Endothelial cell of umbilical vein (primary cell): ENCODE measurements at regions not wholly inside any gene's neighbourhood (a gene's known extent, or its start where the extent isn't known, plus 50 kb on each side); places are given as distances from the start of the nearest gene placed in this dataset.

Experiments used
- BruUV-seq: library from RNA; stranded (reverse); fragments of 400-500 nt; replicated peaks from 2 replicates; lab custom pipeline; 2021; lab: Mats Ljungman, UMichigan
- CTCF ChIA-PET: fragments of 300-600, 350-600 bp; sonication (Branson Sonifier 250); formaldehyde crosslinking; loops from one replicate; lab custom pipeline; 2021; ENCODE audit warnings: antibody characterized with exemption, inconsistent platforms; lab: Charles Lee
- POLR2A ChIA-PET: fragments of 300-600, 350-600 bp; sonication (Branson Sonifier 250); formaldehyde crosslinking; loops from one replicate; lab custom pipeline; 2021; ENCODE audit warnings: antibody characterized with exemption, inconsistent platforms; lab: Charles Lee
- DNase-seq: peaks from one replicate; pipeline ENCODE4 v3.0.0-alpha.2; 2011; ENCODE audit warnings: low read depth, low spot score
- FAIRE-seq: peaks from 2 replicates; lab custom pipeline; 2011; peaks lifted over from hg19 to GRCh38; lab: Jason Lieb, UNC
- H2AFZ ChIP-seq: 2 replicates; pipeline ENCODE4 v1.6.0; 2012; ENCODE audit warnings: low read depth, low read length, control low read depth, inconsistent platforms
- H3K27ac ChIP-seq: 2 replicates; pipeline ENCODE4 v1.5.1; 2011; ENCODE audit warnings: low read depth, mild to moderate bottlenecking, control low read depth, low read length, moderate library complexity; ENCODE audit not compliant: insufficient read depth
- H3K27me3 ChIP-seq, 2 experiments: 2 replicates each; pipeline versions ENCODE4 v1.6.0 to v1.6.1; 2011; ENCODE audit warnings: low read length in 2 of 2, mixed read lengths in 1 of 2; ENCODE audit not compliant: control insufficient read depth in 2 of 2, insufficient read depth in 2 of 2
- H3K36me3 ChIP-seq, 2 experiments: 2 replicates in 1 of 2; 3 replicates in 1 of 2; pipeline ENCODE4 v1.5.1; 2011; ENCODE audit warnings: low read length in 2 of 2, mild to moderate bottlenecking in 1 of 2, moderate library complexity in 1 of 2; ENCODE audit not compliant: control insufficient read depth in 2 of 2, insufficient read depth in 2 of 2; ENCODE audit errors: extremely low read depth in 1 of 2
- H3K4me1 ChIP-seq: 3 replicates; pipeline ENCODE4 v1.5.1; 2011; ENCODE audit warnings: mild to moderate bottlenecking, low read length; ENCODE audit not compliant: control insufficient read depth, insufficient read depth; ENCODE audit errors: extremely low read depth
- H3K4me2 ChIP-seq: 2 replicates; pipeline ENCODE4 v1.6.1; 2011; ENCODE audit warnings: low read length, control low read depth, mixed read lengths; ENCODE audit not compliant: insufficient read depth
- H3K4me3 ChIP-seq, 3 experiments: fragments of 200-600 bp in 1 of 3; sonication (generic), shearing (Covaris generic) in 1 of 3; replicated peaks in 1 of 3; 2 replicates each; pipeline ENCODE4 v1.5.1; 2011 to 2016; ENCODE audit warnings: control low read depth in 3 of 3, low read length in 3 of 3, mild to moderate bottlenecking in 2 of 3, inconsistent platforms in 1 of 3, low read depth in 1 of 3, moderate library complexity in 1 of 3; ENCODE audit not compliant: insufficient read depth in 1 of 3
- H3K79me2 ChIP-seq: 2 replicates; pipeline ENCODE4 v1.6.0; 2012; ENCODE audit warnings: low read length, inconsistent platforms; ENCODE audit not compliant: control insufficient read depth, insufficient read depth
- H3K9ac ChIP-seq: replicated peaks from 2 replicates; pipeline ENCODE3; 2011; ENCODE audit warnings: low read length, control low read depth; ENCODE audit not compliant: insufficient read depth; ENCODE audit errors: extremely low read depth
- H3K9me1 ChIP-seq: replicated peaks from 3 replicates; pipeline ENCODE4 v1.6.0; 2011; ENCODE audit warnings: mild to moderate bottlenecking, low read length; ENCODE audit not compliant: control insufficient read depth, insufficient read depth; ENCODE audit errors: extremely low read depth
- H3K9me3 ChIP-seq: replicated peaks from 2 replicates; pipeline ENCODE4 v1.5.1; 2012; ENCODE audit warnings: low read length, inconsistent platforms; ENCODE audit not compliant: control insufficient read depth, insufficient read depth
- H4K20me1 ChIP-seq: replicated peaks from 2 replicates; pipeline ENCODE3; 2011; ENCODE audit warnings: mild to moderate bottlenecking, low read length; ENCODE audit not compliant: control insufficient read depth, insufficient read depth; ENCODE audit errors: extremely low read depth
- CTCF ChIP-seq, 2 donors: IDR thresholded peaks; 1 replicate in 1 of 2; 2 replicates in 1 of 2; pipeline ENCODE4 v1.5.1; 2011; ENCODE audit warnings: low read length in 2 of 2, mild to moderate bottlenecking in 2 of 2, moderate library complexity in 2 of 2, control low read depth in 1 of 2, inconsistent platforms in 1 of 2, low read depth in 1 of 2; ENCODE audit not compliant: insufficient read depth in 1 of 2; ENCODE audit errors: extremely low read depth in 1 of 2
- EZH2 ChIP-seq: IDR thresholded peaks from 2 replicates; pipeline ENCODE4 v1.6.1; 2012; ENCODE audit warnings: borderline replicate concordance, low read depth, mild to moderate bottlenecking, moderate library complexity, low read length, inconsistent platforms; ENCODE audit not compliant: severe bottlenecking
- FOS ChIP-seq: IDR thresholded peaks from 2 replicates; pipeline ENCODE4 v1.6.1; 2011; ENCODE audit warnings: mild to moderate bottlenecking, low read length, moderate library complexity, borderline replicate concordance; ENCODE audit not compliant: insufficient read depth
- GATA2 ChIP-seq: IDR thresholded peaks from 2 replicates; pipeline ENCODE4 v1.7.0; 2011; ENCODE audit warnings: low read depth, mild to moderate bottlenecking, moderate library complexity, mixed read lengths, low read length; ENCODE audit not compliant: insufficient read length, insufficient read depth
- JUN ChIP-seq: IDR thresholded peaks from 2 replicates; pipeline ENCODE4 v1.6.1; 2011; ENCODE audit warnings: borderline replicate concordance, low read depth; ENCODE audit not compliant: insufficient read length, insufficient read depth
- MAX ChIP-seq: IDR thresholded peaks from 2 replicates; pipeline ENCODE4 v1.6.1; 2011; ENCODE audit not compliant: insufficient read depth, insufficient read length
- MYC ChIP-seq: IDR thresholded peaks from one replicate; pipeline ENCODE4 v1.6.1; 2011; ENCODE audit warnings: mild to moderate bottlenecking, low read depth, low read length
- POLR2A ChIP-seq: IDR thresholded peaks from 2 replicates; pipeline ENCODE4 v1.6.1; 2012; ENCODE audit warnings: low read depth, mild to moderate bottlenecking, control low read depth, low read length
- POLR2AphosphoS5 ChIP-seq: IDR thresholded peaks from 2 replicates; pipeline ENCODE4 v1.6.1; 2012; ENCODE audit warnings: low read depth, mild to moderate bottlenecking, control low read depth, low read length, moderate library complexity; ENCODE audit not compliant: insufficient read depth
- dilution Hi-C: fragments of 300-500 bp; cut with MboI; formaldehyde crosslinking; loops from one replicate; pipeline ENCODE4 v1.15.0; 2019; ENCODE audit warnings: low sequenced_read_pairs; ENCODE audit not compliant: extremely low pct_ligation_motif_present
- intact Hi-C: fragments of 100-400 bp; cut with micrococcal nuclease; formaldehyde crosslinking; loops from one replicate; pipeline ENCODE4 v1.10.0; 2022

DNA sequence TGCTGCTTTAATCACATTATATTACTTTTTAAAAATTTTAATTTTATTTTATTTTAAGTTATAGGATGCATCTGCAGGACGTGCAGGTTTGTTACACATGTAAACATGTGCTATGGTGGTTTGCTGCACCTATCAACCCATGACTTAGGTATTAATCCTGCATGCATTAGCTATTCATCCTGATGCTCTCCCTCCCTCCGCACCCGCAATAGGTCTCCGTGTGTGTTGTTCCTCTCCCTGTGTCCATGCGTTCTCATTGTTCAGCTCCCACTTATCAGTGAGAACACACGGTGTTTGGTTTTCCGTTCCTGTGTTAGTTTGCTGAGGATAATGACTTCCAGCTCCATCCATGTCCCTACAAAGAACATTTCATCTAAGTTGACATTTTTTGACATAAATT lies 283.2 kb downstream of the CYRIA start:
- Histone ChIP-seq H3K9me3 (peaks cover 3% of the 10 kb centered on the region), H3K27me3 (no peaks in the 10 kb centered on the region), H2AFZ (no peak overlapping the region), H3K9me1 (no peaks in the 10 kb centered on the region), H3K79me2 (no peaks in the 10 kb centered on the region), H3K27ac (no peak overlapping the region), H3K36me3 (no peaks in the 10 kb centered on the region), H4K20me1 (no peaks in the 10 kb centered on the region), H3K9ac (no peak overlapping the region), H3K4me2 (no peak overlapping the region), H3K4me1 (no peaks in the 10 kb centered on the region), H3K4me3 (no peak overlapping the region)
- no peak for DNase-seq
- no TSS peak for BruUV-seq
- TF ChIP-seq CTCF (IDR thresholded peaks at IDR 0.05; ENCODE audit: extremely low read depth in 1 of 2, insufficient read depth in 1 of 2, low read depth in 1 of 2, low read length in 2 of 2) = no peak
- TF ChIP-seq FOS = no peak
- no peak for TF ChIP-seq POLR2A
- no peak for TF ChIP-seq EZH2
- no peak for TF ChIP-seq JUN
- no peak for TF ChIP-seq GATA2
- TF ChIP-seq MYC = no peak
- no peak for TF ChIP-seq POLR2AphosphoS5
- TF ChIP-seq MAX = no peak
- FAIRE-seq = no peak
- intact Hi-C loops = no loop called here
- dilution Hi-C loops = no loop called here
- ChIA-PET POLR2A (no interaction called here), CTCF (no interaction called here)
